ENCODE measurements at regions not wholly inside any gene's neighbourhood (a gene's known extent, or its start where the extent isn't known, plus 50 kb on each side); places are given as distances from the start of the nearest gene placed in this dataset.

- DNase-seq (ENCODE audit: low spot score) = no peak
- Histone ChIP-seq H3K36me3 (ENCODE audit: insufficient read depth, low read length, poor library complexity, severe bottlenecking) (no peaks in the 10 kb centered on the region), H3K27me3 (replicated peaks; ENCODE audit: insufficient read depth, low read depth, low read length, poor library complexity) (no peaks in the 10 kb centered on the region), H3K27ac (ENCODE audit: low read depth, low read length, poor library complexity, severe bottlenecking) (no peak overlapping the region), H3K9me3 (ENCODE audit: low read depth, low read length, poor library complexity, severe bottlenecking) (no peaks in the 10 kb centered on the region), H3K4me1 (ENCODE audit: insufficient read depth, low read length, poor library complexity, severe bottlenecking) (no peaks in the 10 kb centered on the region), H3K4me3 (ENCODE audit: low read depth, low read length, poor library complexity, severe bottlenecking) (no peak overlapping the region)
- no TSS peak for BruUV-seq (replicated peaks)
- ChIA-PET POLR2A (ENCODE audit: low non-redundant PET) (no interaction called here), CTCF (no interaction called here)
- intact Hi-C loops (cut with micrococcal nuclease; ENCODE audit: unreplicated experiment) = no loop called here
- TF ChIP-seq CTCF (conservative IDR thresholded peaks at IDR 0.05; ENCODE audit: low read depth, low read length) (no peak), EZH2 (IDR thresholded peaks at IDR 0.05; ENCODE audit: borderline replicate concordance, low read depth, low read length, poor library complexity, severe bottlenecking) (no peak)
Measured at GRCh38 chr17:70271672-70272071, 102.3 kb downstream of the KCNJ2 start.

GRCh38 chr17:70274255-70274654 is 104.9 kb downstream of the KCNJ2 start:
- no peaks in the 10 kb centered on the region for H3K27me3 ChIP-seq (replicated peaks; ENCODE audit: insufficient read depth, low read depth, low read length, poor library complexity)
- DNase-seq (ENCODE audit: low spot score) = no peak
- TF ChIP-seq EZH2 (IDR thresholded peaks at IDR 0.05; ENCODE audit: borderline replicate concordance, low read depth, low read length, poor library complexity, severe bottlenecking) (no peak), CTCF (conservative IDR thresholded peaks at IDR 0.05; ENCODE audit: low read depth, low read length) (no peak)
- no peaks in the 10 kb centered on the region for H3K9me3 ChIP-seq (ENCODE audit: low read depth, low read length, poor library complexity, severe bottlenecking)
- BruUV-seq (replicated peaks) = no TSS peak
- no peaks in the 10 kb centered on the region for H3K36me3 ChIP-seq (ENCODE audit: insufficient read depth, low read length, poor library complexity, severe bottlenecking)
- CTCF ChIA-PET = no interaction called here
- H3K4me1 ChIP-seq (ENCODE audit: insufficient read depth, low read length, poor library complexity, severe bottlenecking) = no peaks in the 10 kb centered on the region
- POLR2A ChIA-PET (ENCODE audit: low non-redundant PET) = no interaction called here
- intact Hi-C loops (cut with micrococcal nuclease; ENCODE audit: unreplicated experiment) = no loop called here
- H3K27ac ChIP-seq (ENCODE audit: low read depth, low read length, poor library complexity, severe bottlenecking) = no peak overlapping the region
- H3K4me3 ChIP-seq (ENCODE audit: low read depth, low read length, poor library complexity, severe bottlenecking) = no peak overlapping the region

GRCh38 chr17:70276906-70277305 is 107.6 kb downstream of the KCNJ2 start:
- Histone ChIP-seq H3K36me3 (ENCODE audit: insufficient read depth, low read length, poor library complexity, severe bottlenecking) (no peaks in the 10 kb centered on the region), H3K27ac (ENCODE audit: low read depth, low read length, poor library complexity, severe bottlenecking) (no peak overlapping the region), H3K27me3 (replicated peaks; ENCODE audit: insufficient read depth, low read depth, low read length, poor library complexity) (no peaks in the 10 kb centered on the region), H3K4me1 (ENCODE audit: insufficient read depth, low read length, poor library complexity, severe bottlenecking) (no peaks in the 10 kb centered on the region), H3K9me3 (ENCODE audit: low read depth, low read length, poor library complexity, severe bottlenecking) (no peaks in the 10 kb centered on the region), H3K4me3 (ENCODE audit: low read depth, low read length, poor library complexity, severe bottlenecking) (no peak overlapping the region)
- ChIA-PET POLR2A (ENCODE audit: low non-redundant PET) (no interaction called here), CTCF (interaction anchor here (1.1 kb wide), 1 partner anchor 42 kb away, joined by 18 read pairs; no protein-coding TSS in a partner anchor)
- no peak for TF ChIP-seq CTCF (conservative IDR thresholded peaks at IDR 0.05; ENCODE audit: low read depth, low read length)
- no peak for TF ChIP-seq EZH2 (IDR thresholded peaks at IDR 0.05; ENCODE audit: borderline replicate concordance, low read depth, low read length, poor library complexity, severe bottlenecking)
- no peak for DNase-seq (ENCODE audit: low spot score)
- intact Hi-C loops (cut with micrococcal nuclease; ENCODE audit: unreplicated experiment) = no loop called here
- no TSS peak for BruUV-seq (replicated peaks)
